AG09319 (cell line): ENCODE measurements at regions not wholly inside any gene's neighbourhood (a gene's known extent, or its start where the extent isn't known, plus 50 kb on each side); places are given as distances from the start of the nearest gene placed in this dataset.
"Not testable (repeated sequence)": the region's sequence is repeated elsewhere in the genome, so short reads cannot be mapped to it uniquely, and the experiment has no call there.

Experiments used
- DNase-seq: peaks from one replicate; pipeline ENCODE4 v3.0.0-alpha.2; 2010; ENCODE audit warnings: low read depth; ENCODE audit errors: extremely low read depth
- CTCF ChIP-seq: IDR thresholded peaks from 2 replicates; pipeline ENCODE4 v1.5.1; 2011; ENCODE audit warnings: low read depth, mild to moderate bottlenecking, inconsistent platforms, low read length, moderate library complexity

GRCh38 chr7:81064426-81064825 lies 145.6 kb upstream of the SEMA3C start:
- no peak for TF ChIP-seq CTCF
- DNase-seq, result no peak

GRCh38 chr7:81062755-81063154 lies 143.9 kb upstream of the SEMA3C start:
- no peak for TF ChIP-seq CTCF
- no peak for DNase-seq

GRCh38 chr7:81057469-81057868 lies 138.6 kb upstream of the SEMA3C start:
- not testable (repeated sequence) for DNase-seq

GRCh38 chr7:81053623-81054022 lies 134.8 kb upstream of the SEMA3C start:
- no peak for DNase-seq
- no peak for TF ChIP-seq CTCF

- no peak for TF ChIP-seq CTCF
- no peak for DNase-seq
Measured at GRCh38 chr7:81051811-81052413, 133.1 kb upstream of the SEMA3C start.

GRCh38 chr7:81045491-81046030 lies 126.7 kb upstream of the SEMA3C start:
- no peak for TF ChIP-seq CTCF
- DNase-seq, result no peak

GRCh38 chr7:81042646-81043045 lies 123.8 kb upstream of the SEMA3C start:
- DNase-seq, result not testable (repeated sequence)

GRCh38 chr7:81040496-81040895 lies 121.6 kb upstream of the SEMA3C start:
- TF ChIP-seq CTCF, result no peak
- no peak for DNase-seq
